ENCODE measurements at regions not wholly inside any gene's neighbourhood (a gene's known extent, or its start where the extent isn't known, plus 50 kb on each side); places are given as distances from the start of the nearest gene placed in this dataset.

GRCh38 chr16:14344945-14345344 is 273.8 kb downstream of the MRTFB start:
- no peak overlapping the region for H3K4ac ChIP-seq (ENCODE audit: low read depth, low read length)
- no peak overlapping the region for H2AK5ac ChIP-seq (ENCODE audit: low read length)
- H4K12ac ChIP-seq (ENCODE audit: low read depth, low read length) = no peak overlapping the region
- no peak overlapping the region for H3K4me3 ChIP-seq (ENCODE audit: low read depth, low read length)
- DNase-seq = no peak
- no peak overlapping the region for H3K18ac ChIP-seq (ENCODE audit: low read length)
- no peaks in the 10 kb centered on the region for H3K36me3 ChIP-seq (ENCODE audit: control insufficient read depth in 1 of 2, insufficient read depth in 2 of 2, low read length in 2 of 2)
- H3K27ac ChIP-seq (ENCODE audit: low read depth, low read length) = no peak overlapping the region
- H3K23ac ChIP-seq (ENCODE audit: low read length) = no peak overlapping the region
- no peak overlapping the region for H3K9ac ChIP-seq (ENCODE audit: low read length)
- H3K4me1 ChIP-seq (ENCODE audit: control insufficient read depth in 1 of 2, insufficient read depth in 2 of 2, low read length in 2 of 2) = peaks cover 0 to 2% of the 10 kb centered on the region in 2 experiments
- no peak overlapping the region for H4K8ac ChIP-seq (ENCODE audit: low read depth, low read length)
- no peak overlapping the region for H2BK5ac ChIP-seq (ENCODE audit: low read depth, low read length, poor library complexity)
- no peak overlapping the region for H4K91ac ChIP-seq (ENCODE audit: low read depth, low read length)
- no peaks in the 10 kb centered on the region for H3K79me1 ChIP-seq (ENCODE audit: low read length)
- H3K9me3 ChIP-seq (ENCODE audit: insufficient read depth, low read depth, low read length) = peaks cover 5% of the 10 kb centered on the region
- H3K4me2 ChIP-seq (ENCODE audit: low read length) = no peak overlapping the region
- H2AFZ ChIP-seq (ENCODE audit: insufficient read depth, low read length, poor library complexity) = no peak overlapping the region
- H3K14ac ChIP-seq (ENCODE audit: low read length) = no peak overlapping the region
- H3K27me3 ChIP-seq (ENCODE audit: insufficient read depth, low read length) = no peaks in the 10 kb centered on the region
- no peak overlapping the region for H2BK12ac ChIP-seq (ENCODE audit: low read length)
- H3K79me2 ChIP-seq (ENCODE audit: control insufficient read depth, insufficient read depth, low read length, poor library complexity) = no peaks in the 10 kb centered on the region
- WGBS (ENCODE audit: extremely low coverage, insufficient coverage, insufficient read length) = no CpG with 5 or more reads among the region's 9 CpGs
- H2BK120ac ChIP-seq (ENCODE audit: insufficient read depth, low read length, poor library complexity) = no peak overlapping the region

DNA sequence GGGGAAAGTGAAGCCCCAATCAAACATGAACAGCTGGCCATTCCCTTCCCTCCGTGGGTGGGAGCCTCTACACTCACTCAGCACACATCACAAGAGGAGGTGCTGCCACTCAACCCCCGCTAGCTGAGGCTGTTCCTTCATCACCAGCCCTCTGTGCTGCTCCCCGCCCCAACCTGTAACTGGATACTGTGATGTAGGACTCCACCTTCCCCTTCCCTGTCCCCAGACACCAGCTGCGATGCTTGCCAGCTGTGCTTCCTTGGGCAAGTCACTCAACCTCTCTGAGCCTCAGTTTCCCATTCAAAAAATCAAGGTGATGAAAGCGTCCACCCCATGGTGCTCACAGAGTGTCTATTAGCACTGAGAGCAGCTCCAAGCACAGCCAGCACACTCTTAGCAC is 273.2 kb downstream of the MRTFB start:
- Histone ChIP-seq H3K23ac (ENCODE audit: low read length) (no peak overlapping the region), H2BK12ac (ENCODE audit: low read length) (no peak overlapping the region), H4K91ac (ENCODE audit: low read depth, low read length) (no peak overlapping the region), H3K9me3 (ENCODE audit: insufficient read depth, low read depth, low read length) (peaks cover 5% of the 10 kb centered on the region), H3K18ac (ENCODE audit: low read length) (no peak overlapping the region), H3K27ac (ENCODE audit: low read depth, low read length) (no peak overlapping the region), H2BK5ac (ENCODE audit: low read depth, low read length, poor library complexity) (no peak overlapping the region), H3K36me3 (ENCODE audit: control insufficient read depth in 1 of 2, insufficient read depth in 2 of 2, low read length in 2 of 2) (no peaks in the 10 kb centered on the region), H3K4me1 (ENCODE audit: control insufficient read depth in 1 of 2, insufficient read depth in 2 of 2, low read length in 2 of 2) (peaks cover 0 to 2% of the 10 kb centered on the region in 2 experiments), H3K27me3 (ENCODE audit: insufficient read depth, low read length) (no peaks in the 10 kb centered on the region), H2AK5ac (ENCODE audit: low read length) (no peak overlapping the region), H3K4ac (ENCODE audit: low read depth, low read length) (no peak overlapping the region), H4K8ac (ENCODE audit: low read depth, low read length) (no peak overlapping the region), H3K4me3 (ENCODE audit: low read depth, low read length) (no peak overlapping the region), H4K12ac (ENCODE audit: low read depth, low read length) (no peak overlapping the region), H3K4me2 (ENCODE audit: low read length) (no peak overlapping the region), H3K79me1 (ENCODE audit: low read length) (no peaks in the 10 kb centered on the region), H2AFZ (ENCODE audit: insufficient read depth, low read length, poor library complexity) (no peak overlapping the region), H3K14ac (ENCODE audit: low read length) (no peak overlapping the region), H3K9ac (ENCODE audit: low read length) (no peak overlapping the region), H3K79me2 (ENCODE audit: control insufficient read depth, insufficient read depth, low read length, poor library complexity) (no peaks in the 10 kb centered on the region), H2BK120ac (ENCODE audit: insufficient read depth, low read length, poor library complexity) (no peak overlapping the region)
- DNase-seq = no peak
- WGBS (ENCODE audit: extremely low coverage, insufficient coverage, insufficient read length) = no CpG with 5 or more reads among the region's 5 CpGs

GRCh38 chr16:14341324-14342225 is 270.5 kb downstream of the MRTFB start:
- no peak overlapping the region for H2AFZ ChIP-seq (ENCODE audit: insufficient read depth, low read length, poor library complexity)
- no peak overlapping the region for H4K91ac ChIP-seq (ENCODE audit: low read depth, low read length)
- H3K4me3 ChIP-seq (ENCODE audit: low read depth, low read length) = no peak overlapping the region
- no peak overlapping the region for H4K8ac ChIP-seq (ENCODE audit: low read depth, low read length)
- H3K36me3 ChIP-seq (ENCODE audit: control insufficient read depth in 1 of 2, insufficient read depth in 2 of 2, low read length in 2 of 2) = no peaks in the 10 kb centered on the region
- no peak overlapping the region for H3K27ac ChIP-seq (ENCODE audit: low read depth, low read length)
- H3K9me3 ChIP-seq (ENCODE audit: insufficient read depth, low read depth, low read length) = peaks cover 5% of the 10 kb centered on the region
- H2AK5ac ChIP-seq (ENCODE audit: low read length) = no peak overlapping the region
- no peak overlapping the region for H3K9ac ChIP-seq (ENCODE audit: low read length)
- H3K4me2 ChIP-seq (ENCODE audit: low read length) = no peak overlapping the region
- no peak overlapping the region for H3K23ac ChIP-seq (ENCODE audit: low read length)
- H3K79me1 ChIP-seq (ENCODE audit: low read length) = no peaks in the 10 kb centered on the region
- no peak overlapping the region for H3K4ac ChIP-seq (ENCODE audit: low read depth, low read length)
- no peaks in the 10 kb centered on the region for H3K27me3 ChIP-seq (ENCODE audit: insufficient read depth, low read length)
- H3K18ac ChIP-seq (ENCODE audit: low read length) = no peak overlapping the region
- no peak for DNase-seq
- H2BK5ac ChIP-seq (ENCODE audit: low read depth, low read length, poor library complexity) = no peak overlapping the region
- H3K14ac ChIP-seq (ENCODE audit: low read length) = no peak overlapping the region
- H2BK120ac ChIP-seq (ENCODE audit: insufficient read depth, low read length, poor library complexity) = no peak overlapping the region
- H3K79me2 ChIP-seq (ENCODE audit: control insufficient read depth, insufficient read depth, low read length, poor library complexity) = no peaks in the 10 kb centered on the region
- no peak overlapping the region for H4K12ac ChIP-seq (ENCODE audit: low read depth, low read length)
- no CpG with 5 or more reads among the region's 4 CpGs for WGBS (ENCODE audit: extremely low coverage, insufficient coverage, insufficient read length)
- H3K4me1 ChIP-seq (ENCODE audit: control insufficient read depth in 1 of 2, insufficient read depth in 2 of 2, low read length in 2 of 2) = no peaks in the 10 kb centered on the region
- H2BK12ac ChIP-seq (ENCODE audit: low read length) = no peak overlapping the region

- Histone ChIP-seq H3K4me3 (ENCODE audit: low read depth, low read length) (no peak overlapping the region), H3K27ac (ENCODE audit: low read depth, low read length) (no peak overlapping the region), H3K27me3 (ENCODE audit: insufficient read depth, low read length) (no peaks in the 10 kb centered on the region), H3K23ac (ENCODE audit: low read length) (no peak overlapping the region), H2BK5ac (ENCODE audit: low read depth, low read length, poor library complexity) (no peak overlapping the region), H3K36me3 (ENCODE audit: control insufficient read depth in 1 of 2, insufficient read depth in 2 of 2, low read length in 2 of 2) (no peaks in the 10 kb centered on the region), H4K8ac (ENCODE audit: low read depth, low read length) (no peak overlapping the region), H3K14ac (ENCODE audit: low read length) (no peak overlapping the region), H3K79me2 (ENCODE audit: control insufficient read depth, insufficient read depth, low read length, poor library complexity) (no peaks in the 10 kb centered on the region), H2AFZ (ENCODE audit: insufficient read depth, low read length, poor library complexity) (no peak overlapping the region), H2BK120ac (ENCODE audit: insufficient read depth, low read length, poor library complexity) (no peak overlapping the region), H3K4me2 (ENCODE audit: low read length) (no peak overlapping the region), H2BK12ac (ENCODE audit: low read length) (no peak overlapping the region), H4K91ac (ENCODE audit: low read depth, low read length) (no peak overlapping the region), H3K79me1 (ENCODE audit: low read length) (no peaks in the 10 kb centered on the region), H3K4ac (ENCODE audit: low read depth, low read length) (no peak overlapping the region), H3K9me3 (ENCODE audit: insufficient read depth, low read depth, low read length) (peaks cover 4% of the 10 kb centered on the region), H4K12ac (ENCODE audit: low read depth, low read length) (no peak overlapping the region), H3K9ac (ENCODE audit: low read length) (no peak overlapping the region), H3K18ac (ENCODE audit: low read length) (no peak overlapping the region), H3K4me1 (ENCODE audit: control insufficient read depth in 1 of 2, insufficient read depth in 2 of 2, low read length in 2 of 2) (peaks cover 0 to 2% of the 10 kb centered on the region in 2 experiments), H2AK5ac (ENCODE audit: low read length) (no peak overlapping the region)
- no CpG with 5 or more reads among the region's 2 CpGs for WGBS (ENCODE audit: extremely low coverage, insufficient coverage, insufficient read length)
- no peak for DNase-seq
These were observed 268.6 kb downstream of the MRTFB start for GRCh38 chr16:14339694-14340093.

Measured in trophoblast cell (in vitro differentiated cells and primary cell).